GM19463 (cell line): ENCODE measurements at regions not wholly inside any gene's neighbourhood (a gene's known extent, or its start where the extent isn't known, plus 50 kb on each side); places are given as distances from the start of the nearest gene placed in this dataset.

ENCODE experiments used
- ATAC-seq: cut with Tn5 transposase; IDR thresholded peaks from one replicate; pipeline ENCODE4 v1.9.1; 2021; ENCODE audit warnings: mild to moderate bottlenecking, moderate library complexity; ENCODE audit not compliant: unreplicated experiment

- ATAC-seq, result no peak
These were observed 57.6 kb upstream of the FRMD1 start for GRCh38 chr6:168136622-168137021.

- no peak for ATAC-seq
These were observed 57.0 kb upstream of the FRMD1 start for GRCh38 chr6:168136001-168136400.

DNA sequence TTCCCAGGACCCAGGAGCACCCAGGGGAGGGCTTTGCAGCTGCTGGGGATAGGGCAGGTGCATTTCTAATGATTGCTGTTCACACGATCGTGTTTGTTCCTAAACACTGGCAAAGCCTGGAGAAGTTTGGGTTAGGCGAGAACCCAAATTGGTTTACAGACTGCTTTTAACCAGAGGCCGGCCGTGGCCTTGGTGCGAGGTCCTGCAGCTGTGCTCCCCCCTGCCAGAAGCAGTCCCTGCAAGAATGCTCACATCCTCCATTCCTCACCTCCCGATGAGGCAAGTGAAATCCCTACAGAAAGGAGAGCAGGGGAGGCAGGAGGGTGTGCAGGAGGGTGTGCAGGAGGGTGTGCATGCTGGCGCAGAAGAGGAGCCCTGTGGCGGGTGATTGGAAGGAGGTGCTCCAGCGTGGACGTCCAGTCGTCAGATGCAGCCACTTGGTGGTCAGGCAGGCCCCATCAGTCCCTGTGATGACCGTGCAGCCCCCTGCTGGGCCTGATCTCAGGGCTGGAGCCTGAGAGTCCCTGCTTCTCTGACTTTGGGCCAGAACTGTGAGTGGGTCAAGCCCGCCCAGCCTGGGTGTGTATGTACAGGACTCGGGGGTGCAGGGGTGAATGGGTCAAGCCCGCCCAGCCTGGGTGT, 55.7 kb upstream of the FRMD1 start:
- no peak for ATAC-seq

DNA sequence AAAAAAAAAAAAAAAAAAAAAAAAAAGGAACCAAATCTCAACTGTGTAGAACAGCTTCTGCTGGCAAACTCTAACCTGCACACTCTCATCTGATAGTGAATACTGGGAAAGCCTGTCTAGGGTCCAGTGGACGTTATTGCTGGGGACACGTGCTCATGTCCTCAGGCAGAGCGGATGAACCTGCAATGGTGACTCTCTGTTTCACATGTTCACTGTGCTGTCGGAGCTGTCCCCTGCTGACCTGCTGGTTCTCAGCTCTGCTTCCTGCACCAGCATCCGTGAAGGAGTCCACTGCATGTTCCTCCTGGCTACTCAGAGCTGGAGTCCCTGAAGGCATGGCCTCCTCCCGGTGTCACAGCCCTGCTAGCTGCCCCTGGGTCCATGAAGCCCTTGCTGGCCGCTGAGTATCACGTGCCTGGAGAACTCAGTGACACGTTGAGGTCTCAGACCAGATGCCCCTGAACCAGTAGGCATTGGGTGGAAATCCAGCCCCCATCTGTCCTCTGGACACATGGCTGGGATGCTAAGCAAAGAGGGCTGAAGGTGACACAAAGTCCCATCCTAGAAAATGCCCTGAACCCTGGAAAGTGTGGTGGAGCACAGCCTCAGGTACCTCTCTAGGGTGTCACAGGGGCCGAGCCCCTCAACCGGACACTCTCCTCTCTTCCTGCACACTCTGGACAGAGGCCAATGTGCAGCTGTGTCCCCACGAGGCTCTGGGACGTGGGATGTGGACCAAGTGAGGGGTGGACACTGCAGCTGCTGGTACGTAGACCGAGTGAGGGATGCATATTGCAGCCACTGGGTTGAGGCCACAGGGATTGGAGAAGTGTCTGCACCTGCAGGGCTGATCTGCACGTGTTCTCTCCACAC, 54.9 kb upstream of the FRMD1 start:
- no peak for ATAC-seq

DNA sequence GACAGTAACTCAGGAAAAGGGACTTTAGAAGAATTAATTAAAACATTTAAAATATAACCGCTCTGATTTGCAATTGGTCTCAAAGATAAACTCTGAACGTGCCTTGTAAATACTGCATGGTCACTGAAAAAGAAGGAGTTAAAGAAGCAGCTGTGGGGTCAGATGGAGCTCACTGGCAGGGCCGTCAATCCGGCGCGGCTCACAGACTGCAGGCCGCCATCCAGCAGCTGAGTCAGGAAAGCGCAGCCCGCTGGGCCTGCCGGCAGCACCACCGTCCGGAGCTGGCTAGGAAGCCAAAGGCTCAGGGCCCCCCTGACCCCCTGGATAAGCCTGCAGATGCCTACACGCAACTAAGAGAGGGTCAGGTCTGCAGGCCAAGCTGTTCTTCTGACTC, 54.2 kb upstream of the FRMD1 start:
- ATAC-seq, result no peak

- ATAC-seq, result no peak
These were observed 53.6 kb upstream of the FRMD1 start for GRCh38 chr6:168132531-168133167.

- ATAC-seq, result no peak
These were observed 52.7 kb upstream of the FRMD1 start for GRCh38 chr6:168131464-168132415.

GRCh38 chr6:168130697-168131371, 51.8 kb upstream of the FRMD1 start:
- ATAC-seq, result no peak

DNA sequence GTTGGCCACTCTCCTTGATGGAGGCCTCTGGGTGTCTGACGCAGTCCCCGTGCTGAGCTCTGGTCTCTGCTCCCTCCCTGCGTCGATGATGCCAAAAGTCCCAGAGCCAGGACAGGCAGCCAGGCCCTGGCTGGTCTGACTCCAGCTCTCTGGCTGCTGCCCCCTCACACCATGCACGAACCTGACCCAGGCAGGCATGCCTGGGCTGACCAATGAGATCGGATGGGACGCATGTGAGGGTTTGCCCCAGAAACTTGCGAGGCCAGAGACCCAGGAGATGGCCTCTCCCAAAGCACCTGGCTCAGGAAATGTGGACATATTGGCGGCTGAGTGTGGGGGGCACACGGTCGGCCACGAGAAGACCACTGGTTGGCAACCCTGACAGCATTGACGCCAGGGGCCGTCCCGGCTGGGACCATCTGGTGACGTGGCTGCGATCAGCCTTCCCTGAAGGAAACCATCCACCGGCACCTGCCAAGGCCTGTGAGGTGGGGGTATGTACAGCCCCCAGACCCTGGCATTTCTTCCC, 51.2 kb upstream of the FRMD1 start:
- no peak for ATAC-seq

DNA sequence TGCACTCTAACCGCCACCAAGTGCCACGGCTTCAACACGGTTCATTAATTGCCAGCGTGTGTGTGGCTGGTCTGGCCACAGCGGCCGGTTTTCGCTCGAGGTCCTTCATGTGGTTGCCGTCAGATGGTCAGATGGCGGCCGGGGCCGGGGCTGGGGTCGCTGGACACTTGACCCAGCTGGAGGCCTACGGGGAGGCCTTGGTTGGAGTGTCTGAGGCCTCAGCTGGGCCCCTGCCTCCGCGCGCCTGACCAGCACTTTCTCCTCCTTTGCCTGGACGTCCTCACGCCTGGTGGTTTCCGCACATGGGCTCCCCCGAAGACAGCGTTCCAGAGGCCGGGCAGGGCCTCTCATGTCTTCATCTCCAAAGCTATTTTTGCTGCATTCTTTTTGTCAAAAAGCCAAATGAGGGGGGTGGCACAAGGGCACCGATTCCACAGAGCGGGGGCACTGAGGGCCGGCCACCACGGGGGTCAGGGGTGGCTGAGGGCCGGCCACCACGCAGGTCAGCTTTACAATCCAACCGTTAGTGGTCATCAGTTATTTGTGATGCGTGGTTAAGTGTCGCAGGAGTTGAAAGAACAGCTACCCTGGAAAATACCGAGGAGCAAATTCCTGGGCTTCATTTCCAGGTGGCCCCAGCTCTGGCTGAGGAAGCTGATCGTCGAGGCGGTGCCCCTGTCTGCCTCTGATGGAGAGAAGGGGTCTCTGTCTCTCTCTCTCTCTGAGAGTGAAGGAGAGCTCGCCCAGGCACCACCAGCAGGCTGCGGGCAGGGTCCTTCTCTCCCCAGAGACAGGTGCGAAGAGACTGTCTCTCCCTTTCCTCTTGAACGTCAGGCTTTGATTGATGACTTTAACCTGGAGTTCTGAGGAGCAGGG, 50.5 kb upstream of the FRMD1 start:
- ATAC-seq, result no peak

DNA sequence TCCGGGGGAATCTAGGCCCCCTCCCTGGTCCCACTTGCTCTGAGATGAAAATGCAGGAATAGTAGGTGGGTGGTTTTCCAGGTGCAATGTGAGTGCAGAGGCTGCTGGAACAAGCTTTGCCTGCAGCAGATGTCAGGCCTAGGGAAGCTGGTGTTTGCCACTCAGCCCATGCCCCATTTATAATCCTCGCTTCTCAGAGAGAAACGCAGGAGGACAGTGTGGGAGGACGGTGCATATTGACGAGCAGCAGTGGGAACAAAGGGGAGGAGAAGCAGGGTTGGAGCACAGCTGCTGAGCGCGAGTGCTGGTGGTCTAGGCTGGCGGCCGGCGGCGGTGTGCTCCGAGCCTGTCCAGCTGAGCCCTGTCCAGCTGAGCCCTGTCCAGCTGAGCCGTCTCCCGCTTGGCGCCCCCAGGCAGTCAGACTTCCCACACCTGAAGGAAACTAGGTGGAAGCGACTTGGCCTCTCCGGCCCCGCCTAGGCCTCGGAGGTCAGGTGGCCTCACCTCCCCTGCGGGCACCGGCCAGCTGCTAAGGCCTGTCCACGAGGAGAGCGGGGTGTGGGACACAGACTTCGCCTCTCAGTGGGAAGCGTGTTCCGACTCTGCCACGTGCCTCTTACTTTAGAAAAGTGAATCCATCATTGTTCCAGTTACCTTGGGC, 49.7 kb upstream of the FRMD1 start:
- no peak for ATAC-seq
